ENCODE measurements at regions not wholly inside any gene's neighbourhood (a gene's known extent, or its start where the extent isn't known, plus 50 kb on each side); places are given as distances from the start of the nearest gene placed in this dataset. TPM values are rescaled to one million over a fixed set of nuclear protein-coding genes. Genes with fewer than 3 reads are reported as not detected.

GRCh38 chr20:57760698-57761412 is 51.0 kb upstream of the PMEPA1 start:
- H3K9me3 ChIP-seq (replicated peaks) = peaks cover 24% of the 10 kb centered on the region
- H3K36me3 ChIP-seq = no peaks in the 10 kb centered on the region
- no peak overlapping the region for H3K27ac ChIP-seq (replicated peaks)
- no peak for TF ChIP-seq CTCF (IDR thresholded peaks at IDR 0.05; ENCODE audit: borderline replicate concordance)
- DNase-seq = no peak
- H3K4me1 ChIP-seq = no peaks in the 10 kb centered on the region
- intact Hi-C loops (cut with micrococcal nuclease) = no loop called here
- H3K4me3 ChIP-seq = no peak overlapping the region
- no peaks in the 10 kb centered on the region for H3K27me3 ChIP-seq (ENCODE audit: low read depth)

GRCh38 chr20:57759724-57760123 is 49.9 kb upstream of the PMEPA1 start:
- Histone ChIP-seq H3K9me3 (replicated peaks) (peaks cover 17% of the 10 kb centered on the region), H3K4me3 (no peak overlapping the region), H3K36me3 (no peaks in the 10 kb centered on the region), H3K27me3 (ENCODE audit: low read depth) (no peaks in the 10 kb centered on the region), H3K27ac (replicated peaks) (no peak overlapping the region), H3K4me1 (no peaks in the 10 kb centered on the region)
- DNase-seq = no peak
- intact Hi-C loops (cut with micrococcal nuclease) = no loop called here
- TF ChIP-seq CTCF (IDR thresholded peaks at IDR 0.05; ENCODE audit: borderline replicate concordance) = no peak

Small RNA genes lying in the stretch of these regions (microRNA-seq; reads per million reads assigned to microRNA genes)
- gene MIR4532 = not detected

Data from left ventricle myocardium inferior (tissue), 1 donor.